ENCODE measurements at regions not wholly inside any gene's neighbourhood (a gene's known extent, or its start where the extent isn't known, plus 50 kb on each side); places are given as distances from the start of the nearest gene placed in this dataset.
"Not testable (repeated sequence)": the region's sequence is repeated elsewhere in the genome, so short reads cannot be mapped to it uniquely, and the experiment has no call there.

DNA sequence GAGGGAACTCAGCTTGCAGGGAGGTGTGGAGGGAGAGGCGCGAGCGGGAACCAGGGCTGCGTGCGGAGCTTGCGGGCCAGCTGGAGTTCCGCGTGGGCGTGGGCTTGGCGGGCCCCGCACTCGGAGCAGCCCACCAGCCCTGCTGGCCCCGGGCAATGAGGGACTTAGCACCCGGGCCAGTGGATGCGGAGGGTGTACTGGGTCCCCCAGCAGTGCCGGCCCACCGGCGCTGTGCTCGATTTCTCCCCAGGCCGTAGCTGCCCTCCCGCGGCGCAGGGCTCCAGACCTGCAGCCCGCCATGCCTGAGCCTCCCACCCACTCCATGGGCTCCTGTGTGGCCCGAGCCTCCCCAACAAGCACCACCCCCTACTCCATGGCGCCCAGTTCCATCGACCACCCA is 117.5 kb upstream of the TOP1 start:
- ATAC-seq; intact Hi-C loops (cut with micrococcal nuclease); DNase-seq: not testable (repeated sequence)

- DNase-seq (no peak), ATAC-seq (no peak)
- intact Hi-C loops (cut with micrococcal nuclease): no loop called here
Measured at GRCh38 chr20:40913224-40914185, 115.1 kb upstream of the TOP1 start.

GRCh38 chr20:40915756-40916155 is 112.9 kb upstream of the TOP1 start:
- intact Hi-C loops (cut with micrococcal nuclease): no loop called here
- ATAC-seq (no peak), DNase-seq (no peak)

GRCh38 chr20:40916276-40916675 is 112.3 kb upstream of the TOP1 start:
- intact Hi-C loops (cut with micrococcal nuclease): no loop called here
- no peak for DNase-seq

GRCh38 chr20:40920291-40920690 is 108.3 kb upstream of the TOP1 start:
- DNase-seq (no peak), ATAC-seq (no peak)
- intact Hi-C loops (cut with micrococcal nuclease): no loop called here

More at GRCh38 chr20:40916276-40916675, 112.3 kb upstream of the TOP1 start:
- ATAC-seq: no peak

- intact Hi-C loops (cut with micrococcal nuclease): no loop called here
- DNase-seq (no peak), ATAC-seq (no peak)
Measured at GRCh38 chr20:40922865-40923264, 105.8 kb upstream of the TOP1 start.

- DNase-seq (no peak), ATAC-seq (no peak)
- intact Hi-C loops (cut with micrococcal nuclease): no loop called here
Measured at GRCh38 chr20:40925829-40926510, 102.7 kb upstream of the TOP1 start.

GRCh38 chr20:40926928-40927327 is 101.7 kb upstream of the TOP1 start:
- intact Hi-C loops (cut with micrococcal nuclease): no loop called here

GRCh38 chr20:40930561-40930960 is 98.1 kb upstream of the TOP1 start:
- ATAC-seq: no peak
- intact Hi-C loops (cut with micrococcal nuclease): no loop called here
- DNase-seq: no peak

More at GRCh38 chr20:40926928-40927327, 101.7 kb upstream of the TOP1 start:
- ATAC-seq (no peak), DNase-seq (no peak)

DNA sequence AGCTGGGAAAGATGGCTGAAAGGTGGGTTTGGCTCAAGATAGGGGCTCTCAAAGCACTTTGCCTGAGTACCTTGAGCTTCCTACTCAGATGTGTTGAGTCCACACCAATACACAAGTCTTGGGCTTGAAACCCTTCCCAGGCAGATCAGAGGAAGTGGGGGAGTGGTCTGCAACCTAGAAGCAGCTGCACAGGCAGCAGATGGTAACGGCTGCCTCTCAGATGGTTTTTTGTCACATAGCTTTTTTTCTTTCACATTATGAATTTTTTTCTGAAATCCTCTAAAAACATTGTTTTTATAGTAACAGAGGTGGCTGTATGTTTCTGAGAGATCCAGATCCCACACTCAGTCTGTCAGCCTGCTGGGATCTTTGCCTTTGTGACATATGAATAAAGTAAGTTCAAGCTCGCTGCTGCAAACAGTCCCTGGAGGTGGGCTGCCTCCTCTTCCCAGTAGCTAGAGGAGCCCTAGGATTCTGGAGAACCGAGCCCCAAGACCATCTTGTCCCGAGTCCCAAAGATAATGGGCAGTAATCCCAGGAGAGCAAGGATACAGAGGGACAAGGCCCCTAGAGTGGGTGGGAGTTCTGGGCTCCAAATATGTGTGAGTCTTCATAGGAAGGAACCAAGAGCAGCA is 97.1 kb upstream of the TOP1 start:
- intact Hi-C loops (cut with micrococcal nuclease): no loop called here
- ATAC-seq (no peak), DNase-seq (no peak)

DNA sequence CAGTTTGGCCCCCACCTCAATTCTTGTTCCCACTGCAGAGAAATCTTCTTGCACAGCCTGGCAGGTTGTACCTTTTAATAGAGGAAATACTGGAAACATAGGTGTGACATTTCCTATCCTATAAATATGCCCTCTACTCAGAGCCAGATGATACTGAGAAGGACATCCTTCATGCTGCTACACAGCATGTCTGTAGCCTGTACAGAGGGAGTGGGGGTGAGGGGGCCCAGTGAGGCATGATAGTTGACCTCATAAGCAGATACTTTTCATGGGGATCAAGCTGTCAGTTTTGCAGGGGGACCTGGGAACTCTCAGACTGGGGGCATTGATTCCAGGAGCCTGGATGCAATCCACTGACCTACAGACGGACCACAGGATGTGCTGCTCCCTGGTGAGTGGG is 96.2 kb upstream of the TOP1 start:
- ATAC-seq: no peak
- intact Hi-C loops (cut with micrococcal nuclease): no loop called here
- no peak for DNase-seq

GRCh38 chr20:40933758-40934157 is 94.9 kb upstream of the TOP1 start:
- no peak for DNase-seq
- intact Hi-C loops (cut with micrococcal nuclease): no loop called here
- ATAC-seq: no peak

GRCh38 chr20:40938020-40938419 is 90.6 kb upstream of the TOP1 start:
- intact Hi-C loops (cut with micrococcal nuclease): no loop called here
- ATAC-seq (no peak), DNase-seq (no peak)

- no peak for DNase-seq
- ATAC-seq: no peak
- intact Hi-C loops (cut with micrococcal nuclease): no loop called here
Measured at GRCh38 chr20:40939667-40940066, 89.0 kb upstream of the TOP1 start.

DNA sequence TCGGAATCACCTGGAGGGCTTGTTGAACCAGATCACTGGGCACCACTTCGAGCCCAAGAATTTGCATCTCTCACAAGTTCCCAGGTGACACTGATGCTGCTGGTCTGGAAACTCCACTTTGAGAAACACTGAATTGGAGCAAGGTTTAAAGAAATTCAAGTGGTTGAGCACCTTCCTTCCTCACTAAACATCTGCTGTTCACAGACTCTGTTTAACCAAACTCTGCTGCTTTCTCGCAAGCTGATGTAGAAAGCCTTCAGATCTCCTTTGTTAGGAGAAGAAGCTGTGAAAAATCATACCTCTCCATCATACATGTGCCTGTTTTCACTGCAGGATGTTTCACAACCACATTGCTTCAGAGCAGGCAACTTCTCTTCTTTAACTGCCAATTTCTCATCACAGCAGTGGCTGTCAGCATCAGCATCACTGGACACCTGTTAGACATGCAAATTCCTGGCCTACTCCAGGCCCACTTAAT is 87.5 kb upstream of the TOP1 start:
- intact Hi-C loops (cut with micrococcal nuclease): no loop called here
- no peak for DNase-seq
- ATAC-seq: no peak

- no peak for ATAC-seq
- no peak for DNase-seq
- intact Hi-C loops (cut with micrococcal nuclease): no loop called here
Measured at GRCh38 chr20:40942006-40942405, 86.6 kb upstream of the TOP1 start.

DNA sequence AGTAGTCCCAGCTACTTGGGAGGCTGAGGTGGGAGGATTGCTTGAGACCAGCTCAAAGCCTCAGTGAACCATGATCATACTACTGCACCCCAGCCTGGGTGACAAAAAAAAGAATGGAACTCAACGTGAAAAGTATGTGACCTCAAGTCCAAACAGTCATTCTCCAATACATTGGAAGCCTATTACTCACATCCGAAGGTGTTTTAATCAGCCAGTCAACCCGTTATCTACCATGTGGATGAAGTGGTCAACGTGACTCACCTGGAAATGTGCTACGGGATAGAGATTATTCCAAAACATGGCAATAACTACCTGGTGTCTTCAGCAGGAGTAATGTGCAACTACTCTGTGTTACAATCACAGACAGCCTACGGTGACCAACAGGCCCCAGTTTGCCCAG is 85.8 kb upstream of the TOP1 start:
- ATAC-seq (no peak), DNase-seq (no peak)
- intact Hi-C loops (cut with micrococcal nuclease): no loop called here

- ATAC-seq (no peak), DNase-seq (no peak)
- intact Hi-C loops (cut with micrococcal nuclease): no loop called here
Measured at GRCh38 chr20:40943591-40943990, 85.0 kb upstream of the TOP1 start.

GRCh38 chr20:40945189-40945588 is 83.4 kb upstream of the TOP1 start:
- DNase-seq: no peak
- intact Hi-C loops (cut with micrococcal nuclease): no loop called here
- no peak for ATAC-seq
